ENCODE measurements at regions not wholly inside any gene's neighbourhood (a gene's known extent, or its start where the extent isn't known, plus 50 kb on each side); places are given as distances from the start of the nearest gene placed in this dataset.

GRCh38 chr20:39533858-39534257 lies 571.7 kb downstream of the DHX35 start:
- no peaks in the 10 kb centered on the region for H3K4me1 ChIP-seq (ENCODE audit: insufficient read depth, low read length)
- H3K4me3 ChIP-seq (ENCODE audit: low read length): no peak overlapping the region
- no peaks in the 10 kb centered on the region for H3K27me3 ChIP-seq (ENCODE audit: insufficient read depth, low read length)
- H3K9me3 ChIP-seq (ENCODE audit: low read depth, low read length): no peaks in the 10 kb centered on the region

- Histone ChIP-seq H3K4me3 (ENCODE audit: low read length) (no peak overlapping the region), H3K4me1 (ENCODE audit: insufficient read depth, low read length) (no peaks in the 10 kb centered on the region)
These were observed 570.1 kb downstream of the DHX35 start for GRCh38 chr20:39532205-39532604.

GRCh38 chr20:39528436-39528835 lies 566.3 kb downstream of the DHX35 start:
- Histone ChIP-seq H3K27me3 (ENCODE audit: insufficient read depth, low read length) (no peaks in the 10 kb centered on the region), H3K4me1 (ENCODE audit: insufficient read depth, low read length) (no peaks in the 10 kb centered on the region), H3K9me3 (ENCODE audit: low read depth, low read length) (no peaks in the 10 kb centered on the region), H3K4me3 (ENCODE audit: low read length) (no peak overlapping the region)

More at GRCh38 chr20:39532205-39532604, 570.1 kb downstream of the DHX35 start:
- Histone ChIP-seq H3K27me3 (ENCODE audit: insufficient read depth, low read length) (no peaks in the 10 kb centered on the region), H3K9me3 (ENCODE audit: low read depth, low read length) (no peaks in the 10 kb centered on the region)

GRCh38 chr20:39524371-39524911 lies 562.3 kb downstream of the DHX35 start:
- Histone ChIP-seq H3K9me3 (ENCODE audit: low read depth, low read length) (no peaks in the 10 kb centered on the region), H3K4me3 (ENCODE audit: low read length) (no peak overlapping the region), H3K4me1 (ENCODE audit: insufficient read depth, low read length) (no peaks in the 10 kb centered on the region), H3K27me3 (ENCODE audit: insufficient read depth, low read length) (no peaks in the 10 kb centered on the region)

DNA sequence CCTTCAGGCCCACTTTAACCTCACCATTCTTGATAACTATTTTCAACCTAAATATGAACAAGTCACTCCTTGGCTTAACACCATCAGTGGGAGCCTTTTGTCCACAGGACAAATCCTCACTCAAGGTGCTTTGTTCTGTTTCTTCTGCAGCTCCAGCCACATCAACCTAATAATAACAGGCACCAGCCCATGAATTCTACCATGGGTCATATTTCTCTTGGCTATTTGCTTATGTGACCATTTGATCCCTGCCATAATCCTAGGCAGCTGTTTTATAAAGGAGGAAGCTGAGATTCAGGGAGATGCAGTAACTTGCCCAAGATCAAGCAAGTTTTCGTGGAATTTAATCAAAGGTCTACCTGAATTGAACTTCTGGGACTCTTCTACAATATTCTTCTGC lies 561.3 kb downstream of the DHX35 start:
- no peak overlapping the region for H3K4me3 ChIP-seq (ENCODE audit: low read length)
- H3K9me3 ChIP-seq (ENCODE audit: low read depth, low read length): no peaks in the 10 kb centered on the region
- H3K27me3 ChIP-seq (ENCODE audit: insufficient read depth, low read length): no peaks in the 10 kb centered on the region
- H3K4me1 ChIP-seq (ENCODE audit: insufficient read depth, low read length): no peaks in the 10 kb centered on the region

DNA sequence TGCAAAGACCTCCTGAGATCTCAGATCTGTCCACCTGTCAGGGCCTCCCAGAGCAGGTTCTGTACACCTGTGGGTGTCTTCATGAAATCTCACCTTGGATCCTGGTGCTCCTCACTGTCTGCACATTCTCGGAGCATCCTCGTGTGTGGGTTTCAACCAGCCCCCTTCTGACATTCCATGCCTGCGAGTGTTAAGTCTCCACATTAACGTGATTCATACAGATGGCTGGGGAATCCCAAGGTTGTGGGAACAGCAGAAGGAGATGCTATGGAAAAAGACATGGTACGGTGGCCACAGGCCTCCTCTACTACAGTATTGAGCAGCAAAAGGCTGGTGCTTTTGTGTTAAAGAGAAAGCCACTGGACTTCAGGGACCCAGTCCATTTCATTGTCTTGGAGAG lies 556.5 kb downstream of the DHX35 start:
- Histone ChIP-seq H3K4me3 (ENCODE audit: low read length) (no peak overlapping the region), H3K4me1 (ENCODE audit: insufficient read depth, low read length) (no peaks in the 10 kb centered on the region), H3K27me3 (ENCODE audit: insufficient read depth, low read length) (no peaks in the 10 kb centered on the region), H3K9me3 (ENCODE audit: low read depth, low read length) (no peaks in the 10 kb centered on the region)

- no peaks in the 10 kb centered on the region for H3K9me3 ChIP-seq (ENCODE audit: low read depth, low read length)
- H3K4me1 ChIP-seq (ENCODE audit: insufficient read depth, low read length): no peaks in the 10 kb centered on the region
- no peaks in the 10 kb centered on the region for H3K27me3 ChIP-seq (ENCODE audit: insufficient read depth, low read length)
- H3K4me3 ChIP-seq (ENCODE audit: low read length): no peak overlapping the region
These were observed 554.8 kb downstream of the DHX35 start for GRCh38 chr20:39516964-39517363.

- no peaks in the 10 kb centered on the region for H3K4me1 ChIP-seq (ENCODE audit: insufficient read depth, low read length)
- no peak overlapping the region for H3K4me3 ChIP-seq (ENCODE audit: low read length)
- H3K27me3 ChIP-seq (ENCODE audit: insufficient read depth, low read length): no peaks in the 10 kb centered on the region
- no peaks in the 10 kb centered on the region for H3K9me3 ChIP-seq (ENCODE audit: low read depth, low read length)
These were observed 542.6 kb downstream of the DHX35 start for GRCh38 chr20:39504710-39505094.

GRCh38 chr20:39503902-39504709 lies 542.0 kb downstream of the DHX35 start:
- Histone ChIP-seq H3K9me3 (ENCODE audit: low read depth, low read length) (no peaks in the 10 kb centered on the region), H3K4me1 (ENCODE audit: insufficient read depth, low read length) (no peaks in the 10 kb centered on the region), H3K4me3 (ENCODE audit: low read length) (no peak overlapping the region), H3K27me3 (ENCODE audit: insufficient read depth, low read length) (no peaks in the 10 kb centered on the region)

DNA sequence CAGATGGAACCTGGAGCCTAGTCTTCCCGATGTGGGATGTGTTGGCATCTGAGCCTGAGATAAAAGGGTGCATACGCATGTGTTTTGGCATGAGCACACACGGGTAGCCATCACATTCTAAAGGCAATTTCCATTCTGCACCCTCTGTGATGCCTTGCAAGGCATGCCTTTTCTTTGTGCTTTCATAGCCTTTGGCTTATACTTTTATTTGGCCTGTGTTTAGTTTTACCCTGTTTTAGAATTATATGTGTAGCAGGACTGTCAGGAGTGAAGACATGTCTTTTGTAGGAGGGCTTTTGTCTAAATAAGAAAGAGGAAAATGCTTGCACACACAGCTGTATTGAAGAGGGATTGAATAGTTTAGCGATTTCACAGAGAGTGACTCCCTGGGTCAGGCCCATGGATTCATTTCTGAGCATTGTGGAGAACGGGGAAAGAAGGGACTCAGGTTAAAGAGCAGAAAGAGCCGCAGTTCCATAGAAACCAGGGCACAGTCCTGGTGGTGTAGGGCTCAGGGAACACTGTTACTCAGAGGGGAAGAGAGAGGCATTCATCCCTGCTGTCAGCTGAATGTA lies 530.2 kb downstream of the DHX35 start:
- Histone ChIP-seq H3K9me3 (ENCODE audit: low read depth, low read length) (no peaks in the 10 kb centered on the region), H3K4me3 (ENCODE audit: low read length) (no peak overlapping the region), H3K4me1 (ENCODE audit: insufficient read depth, low read length) (no peaks in the 10 kb centered on the region), H3K27me3 (ENCODE audit: insufficient read depth, low read length) (no peaks in the 10 kb centered on the region)

- Histone ChIP-seq H3K27me3 (ENCODE audit: insufficient read depth, low read length) (no peaks in the 10 kb centered on the region), H3K4me1 (ENCODE audit: insufficient read depth, low read length) (no peaks in the 10 kb centered on the region), H3K4me3 (ENCODE audit: low read length) (no peak overlapping the region), H3K9me3 (ENCODE audit: low read depth, low read length) (no peaks in the 10 kb centered on the region)
These were observed 529.6 kb downstream of the DHX35 start for GRCh38 chr20:39491711-39492110.

- Histone ChIP-seq H3K9me3 (ENCODE audit: low read depth, low read length) (no peaks in the 10 kb centered on the region), H3K27me3 (ENCODE audit: insufficient read depth, low read length) (no peaks in the 10 kb centered on the region), H3K4me1 (ENCODE audit: insufficient read depth, low read length) (no peaks in the 10 kb centered on the region), H3K4me3 (ENCODE audit: low read length) (no peak overlapping the region)
These were observed 527.9 kb downstream of the DHX35 start for GRCh38 chr20:39489986-39490560.

DNA sequence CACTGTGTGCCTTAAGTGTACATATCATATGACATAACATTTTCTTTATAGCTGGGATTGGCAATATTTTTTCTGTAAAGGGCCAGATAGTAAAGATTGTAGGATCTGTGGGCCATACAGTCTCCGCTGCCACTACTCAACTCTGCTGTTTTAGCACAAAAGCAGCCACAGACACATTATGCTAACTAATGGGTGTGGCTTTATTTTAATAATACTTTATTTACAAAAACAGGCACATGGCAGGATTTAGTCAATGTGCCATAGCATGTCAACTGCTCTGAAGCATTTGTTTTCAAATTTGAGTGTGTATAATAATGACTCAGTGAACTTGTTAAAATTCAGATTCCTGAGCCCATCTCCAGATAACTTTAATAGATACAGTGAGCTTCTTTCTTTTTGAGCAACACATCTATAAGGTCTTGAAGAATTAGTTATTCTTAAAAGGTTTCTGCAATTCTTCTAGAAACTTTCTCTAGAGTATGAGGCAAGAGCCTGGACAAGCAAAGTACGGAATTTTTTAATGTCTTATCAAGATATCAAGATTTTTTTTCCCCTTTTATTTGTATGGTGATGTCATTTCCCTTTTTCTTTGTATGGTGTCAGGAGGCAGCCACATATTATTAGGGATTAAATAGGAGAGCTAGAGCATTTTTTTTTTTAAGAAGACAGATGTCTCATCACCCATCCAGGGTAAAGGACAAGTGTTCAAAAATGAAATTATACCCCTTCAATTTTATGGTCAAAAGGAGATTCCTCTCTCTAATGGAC lies 518.3 kb downstream of the DHX35 start:
- no peaks in the 10 kb centered on the region for H3K4me1 ChIP-seq (ENCODE audit: insufficient read depth, low read length)
- H3K4me3 ChIP-seq (ENCODE audit: low read length): no peak overlapping the region
- no peaks in the 10 kb centered on the region for H3K27me3 ChIP-seq (ENCODE audit: insufficient read depth, low read length)
- H3K9me3 ChIP-seq (ENCODE audit: low read depth, low read length): no peaks in the 10 kb centered on the region

DNA sequence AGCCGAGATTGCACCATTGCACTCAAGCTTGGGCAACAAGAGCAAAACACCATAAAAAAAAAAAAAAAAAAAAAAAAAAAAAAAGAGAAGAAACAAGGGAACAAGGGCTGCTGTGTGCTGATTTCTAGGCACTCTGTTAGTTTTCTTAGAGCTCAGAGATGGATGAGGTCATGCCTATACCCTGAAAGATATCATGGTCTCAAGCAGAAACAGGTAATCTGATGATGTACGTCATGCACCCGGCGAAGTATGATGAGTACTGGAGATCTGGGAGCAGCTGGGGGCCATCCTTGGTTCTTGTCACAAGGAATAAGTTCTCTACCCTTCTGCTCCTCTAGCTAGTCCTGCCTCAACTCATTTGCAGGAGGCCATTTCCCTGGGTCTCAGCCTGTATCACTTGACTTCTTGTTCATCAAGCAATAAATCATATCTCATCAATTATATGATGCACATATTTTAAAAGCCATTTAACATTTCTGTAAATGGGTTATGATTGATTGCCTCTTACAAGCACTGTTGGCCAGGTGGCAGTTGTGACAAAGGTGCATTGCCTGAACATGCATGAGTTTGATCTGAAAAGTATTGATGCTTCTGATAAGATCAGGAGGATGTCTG lies 517.2 kb downstream of the DHX35 start:
- Histone ChIP-seq H3K4me3 (ENCODE audit: low read length) (no peak overlapping the region), H3K4me1 (ENCODE audit: insufficient read depth, low read length) (no peaks in the 10 kb centered on the region), H3K27me3 (ENCODE audit: insufficient read depth, low read length) (no peaks in the 10 kb centered on the region), H3K9me3 (ENCODE audit: low read depth, low read length) (no peaks in the 10 kb centered on the region)

DNA sequence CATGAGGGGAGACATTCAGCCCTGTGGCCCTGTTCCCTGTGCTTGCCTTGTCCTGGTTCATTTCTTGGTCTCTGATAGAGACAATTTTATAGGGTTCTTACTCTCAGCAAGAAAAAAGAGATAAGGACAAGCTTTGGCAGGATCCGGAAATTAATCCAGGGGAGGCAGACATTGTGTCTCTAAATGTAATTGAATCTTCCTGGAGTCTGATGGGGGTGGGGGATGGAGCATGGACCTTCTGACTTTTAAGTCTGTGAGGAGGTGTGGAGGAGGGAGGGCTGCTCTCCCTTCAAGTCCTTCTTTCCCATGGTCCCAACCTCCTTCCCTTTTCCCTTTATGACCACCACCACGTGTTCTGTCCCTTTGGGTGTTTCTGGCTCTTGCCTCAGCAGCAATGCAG lies 512.7 kb downstream of the DHX35 start:
- H3K4me1 ChIP-seq (ENCODE audit: insufficient read depth, low read length): no peaks in the 10 kb centered on the region
- H3K9me3 ChIP-seq (ENCODE audit: low read depth, low read length): no peaks in the 10 kb centered on the region
- no peaks in the 10 kb centered on the region for H3K27me3 ChIP-seq (ENCODE audit: insufficient read depth, low read length)
- no peak overlapping the region for H3K4me3 ChIP-seq (ENCODE audit: low read length)
